Stimulated activated CD4-positive, alpha-beta T cell treated with anti-CD3 and anti-CD28 coated beads, TNF-alpha, amount 100 ng/mL, for 48 hours (primary cell): ENCODE measurements at regions not wholly inside any gene's neighbourhood (a gene's known extent, or its start where the extent isn't known, plus 50 kb on each side); places are given as distances from the start of the nearest gene placed in this dataset.
"Not testable (repeated sequence)": the region's sequence is repeated elsewhere in the genome, so short reads cannot be mapped to it uniquely, and the experiment has no call there.

Source experiments
- DNase-seq, 3 donors: peaks; one replicate each; pipeline ENCODE4 v3.0.0-alpha.2; 2020; ENCODE audit warnings: low read depth in 3 of 3

- DNase-seq = no peak
These were observed 284.5 kb downstream of the MAT2B start for GRCh38 chr5:163789870-163790269.

DNA sequence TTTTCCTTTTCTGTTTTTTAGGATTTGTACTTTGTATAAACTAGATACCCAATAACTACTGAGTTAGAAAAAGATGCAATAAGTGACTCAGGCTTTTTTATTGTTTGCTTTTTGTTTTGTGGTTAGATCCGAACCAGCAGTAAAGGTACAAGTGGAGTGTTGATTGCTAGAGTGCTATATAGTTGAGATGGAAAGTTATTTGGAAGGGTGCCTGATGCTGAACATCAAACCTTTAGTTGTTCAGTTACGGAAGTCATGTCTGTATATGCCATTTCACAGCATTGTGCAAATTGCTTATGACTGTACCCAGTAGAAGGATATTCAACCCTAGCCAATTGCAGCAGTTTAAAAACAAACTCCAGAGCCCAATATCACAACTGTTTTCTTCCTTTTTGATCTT lies 285.1 kb downstream of the MAT2B start:
- DNase-seq = no peak

DNA sequence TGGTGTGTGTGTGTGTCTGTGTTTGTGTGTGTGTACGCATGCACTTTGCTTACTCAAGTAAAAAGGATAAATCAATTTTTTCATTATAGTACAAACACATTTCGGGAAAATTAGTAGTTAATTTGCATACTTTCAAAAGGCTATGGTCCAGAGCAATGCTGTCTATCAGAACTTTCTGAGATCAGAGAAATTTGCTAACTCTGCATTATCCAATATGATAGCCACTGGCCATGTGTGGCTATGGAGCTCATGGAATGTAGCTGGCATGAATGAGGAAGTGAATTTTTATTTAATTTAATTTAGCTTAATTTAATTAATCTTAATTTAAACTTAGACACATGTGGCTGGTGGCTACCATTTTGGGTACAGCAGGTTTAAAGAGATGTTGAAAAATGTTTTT lies 289.6 kb downstream of the MAT2B start:
- DNase-seq = no peak

DNA sequence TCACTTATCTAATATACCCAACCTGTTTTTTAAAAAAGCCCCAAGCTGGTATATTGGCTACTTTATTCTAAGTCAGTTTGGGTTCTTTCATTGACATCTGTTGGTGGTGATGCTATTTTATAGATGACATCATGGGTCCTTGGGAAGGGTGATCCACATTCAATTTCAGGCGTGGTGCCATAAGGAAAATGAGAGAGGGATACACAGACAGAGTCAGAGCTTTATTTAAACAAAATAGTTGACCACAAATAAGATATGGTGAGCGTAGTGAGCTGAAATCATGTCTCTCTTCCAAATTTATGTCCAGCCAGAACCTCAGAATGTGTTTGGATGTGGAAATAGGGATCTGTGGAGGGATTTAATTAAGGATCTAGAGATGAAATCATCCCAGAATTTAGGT lies 302.4 kb downstream of the MAT2B start:
- no peak for DNase-seq

DNA sequence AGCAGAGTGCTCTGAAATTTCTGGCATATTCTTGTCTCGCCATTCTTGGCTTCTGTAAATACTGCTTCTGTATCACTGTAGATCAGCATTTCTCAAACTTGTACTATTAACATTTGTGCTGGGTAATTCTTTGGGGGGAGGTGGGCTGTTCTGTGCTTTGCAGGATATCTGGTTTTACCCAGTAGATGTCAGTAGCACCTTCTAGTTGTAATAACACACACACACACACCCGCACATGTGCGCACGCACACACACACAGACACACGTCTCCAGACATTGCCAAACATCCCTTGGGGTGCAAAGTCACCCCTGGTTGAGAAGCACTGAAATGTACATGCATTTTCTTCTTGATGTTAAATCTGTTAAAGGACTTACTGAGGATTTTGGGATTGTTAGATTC lies 304.1 kb downstream of the MAT2B start:
- no peak for DNase-seq

DNA sequence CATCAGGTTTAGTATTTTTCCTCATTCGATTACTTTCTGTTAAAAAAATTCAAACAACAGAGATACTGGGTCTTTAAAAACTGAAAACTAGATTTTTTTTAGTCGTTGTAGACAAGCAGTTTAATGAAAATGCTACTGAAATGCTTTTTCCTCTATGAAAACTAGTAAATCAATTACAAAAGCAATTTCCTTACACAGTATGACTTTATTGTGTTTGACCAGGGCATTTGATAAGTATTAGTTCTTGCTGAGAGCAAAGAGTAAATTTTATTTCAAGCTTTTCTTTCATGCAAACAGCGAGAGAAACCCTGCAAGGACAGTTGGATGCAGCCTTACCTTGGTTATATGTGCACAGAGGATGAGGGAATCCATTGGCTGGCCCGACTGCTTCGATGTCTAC lies 308.5 kb downstream of the MAT2B start:
- no peak for DNase-seq

- no peak for DNase-seq
These were observed 309.9 kb downstream of the MAT2B start for GRCh38 chr5:163815240-163815791.

DNA sequence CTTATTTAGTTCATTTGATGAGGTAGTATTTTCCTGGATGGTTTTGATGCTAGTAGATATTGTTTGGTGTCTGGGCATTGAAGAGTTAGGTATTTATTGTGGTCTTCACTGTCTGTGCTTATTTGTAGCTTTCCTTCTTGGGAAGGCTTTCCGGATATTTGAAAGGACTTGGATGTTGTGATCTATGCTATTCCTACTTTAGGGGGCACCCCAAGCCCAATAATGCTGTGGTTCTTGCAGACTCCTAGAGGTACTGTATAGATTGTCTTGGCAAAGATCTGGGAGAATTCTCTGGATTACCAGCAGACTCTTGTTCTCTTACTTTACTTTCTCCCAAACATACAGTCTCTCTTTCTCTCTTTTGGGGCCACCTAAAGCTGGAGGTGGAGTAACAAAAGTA lies 315.7 kb downstream of the MAT2B start:
- DNase-seq = no peak

GRCh38 chr5:163822548-163822947 lies 317.1 kb downstream of the MAT2B start:
- no peak for DNase-seq

GRCh38 chr5:163825661-163826060 lies 320.2 kb downstream of the MAT2B start:
- no peak for DNase-seq

- DNase-seq = no peak
These were observed 320.8 kb downstream of the MAT2B start for GRCh38 chr5:163826201-163826600.

GRCh38 chr5:163832155-163832554 lies 326.7 kb downstream of the MAT2B start:
- DNase-seq = no peak

DNA sequence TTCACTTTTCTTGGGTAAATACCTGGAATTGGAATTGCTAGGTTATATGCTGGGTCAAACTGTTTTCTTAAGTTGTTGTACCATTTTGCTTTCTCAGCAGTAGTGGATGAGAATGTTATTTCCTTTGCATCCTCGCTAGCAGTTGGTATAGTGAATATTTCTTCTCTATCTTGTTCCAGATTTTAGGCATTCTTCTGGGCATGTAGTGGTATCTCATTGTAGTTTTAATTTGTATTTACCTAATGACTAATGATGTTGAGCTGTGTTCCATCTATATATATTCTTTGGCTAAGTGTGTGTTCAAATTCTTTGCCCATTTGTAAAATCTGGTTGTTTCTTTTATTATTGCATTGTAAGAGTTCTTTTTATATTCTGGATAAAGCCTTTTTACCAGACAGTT lies 333.3 kb downstream of the MAT2B start:
- DNase-seq = no peak

GRCh38 chr5:163846512-163846911 lies 341.1 kb downstream of the MAT2B start:
- DNase-seq = no peak

DNA sequence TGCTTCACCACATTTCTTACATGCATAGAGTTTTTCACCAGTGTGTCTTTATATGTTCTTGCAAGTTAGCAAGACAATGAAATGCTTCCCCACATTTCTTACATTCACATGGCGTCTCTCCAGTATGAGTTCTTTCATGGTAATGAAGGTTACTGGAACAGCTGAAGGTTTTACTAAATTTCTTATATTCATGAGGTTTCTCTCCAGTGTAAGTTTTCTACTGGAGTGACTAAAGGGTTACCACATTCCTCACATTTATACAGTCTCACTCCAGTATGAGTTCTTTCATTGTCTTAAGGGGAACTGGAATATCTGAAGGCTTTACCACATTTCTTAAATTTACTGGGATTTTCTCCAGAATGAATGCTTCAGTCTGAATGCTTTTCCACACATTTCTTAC lies 350.3 kb downstream of the MAT2B start:
- no peak for DNase-seq

DNA sequence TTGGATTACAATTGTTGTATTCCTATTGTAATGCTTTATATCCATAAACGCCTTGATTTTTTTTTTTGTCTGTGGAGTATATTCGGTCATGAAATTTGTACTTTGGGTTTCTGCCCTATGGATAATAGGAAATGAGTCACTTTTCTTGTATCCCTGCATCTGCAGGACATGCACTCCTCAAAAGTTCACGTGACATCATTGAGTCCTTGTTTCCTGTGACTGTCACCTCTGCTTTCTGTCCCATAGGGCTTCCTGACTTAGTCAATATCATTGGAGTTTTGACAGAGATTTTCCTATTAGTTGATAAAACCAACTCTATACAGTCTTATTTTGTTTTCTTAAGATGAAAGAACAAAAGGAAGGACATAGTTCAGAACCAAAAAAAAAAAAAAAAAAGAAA lies 356.3 kb downstream of the MAT2B start:
- no peak for DNase-seq

GRCh38 chr5:163867324-163867723 lies 361.9 kb downstream of the MAT2B start:
- DNase-seq = no peak

GRCh38 chr5:163867738-163868137 lies 362.3 kb downstream of the MAT2B start:
- DNase-seq = no peak

DNA sequence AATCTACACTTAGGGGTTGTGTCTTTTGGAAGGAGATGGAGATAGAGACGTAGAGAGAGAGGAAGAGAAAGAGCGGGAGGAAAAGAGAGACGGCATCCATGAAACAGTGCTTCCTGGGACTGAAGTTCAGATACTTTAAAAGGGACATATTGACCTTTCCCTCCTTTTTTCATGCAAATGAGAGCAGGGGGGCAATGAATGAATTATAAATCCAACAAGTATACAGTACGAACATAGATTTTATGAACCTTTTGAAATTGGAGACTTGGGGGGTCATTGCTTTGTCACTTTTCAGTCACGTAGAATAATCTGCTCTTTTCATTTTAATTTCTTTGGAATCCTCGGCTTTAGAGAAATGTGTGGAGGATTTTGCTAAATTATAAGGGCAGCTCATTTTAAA lies 364.2 kb downstream of the MAT2B start:
- no peak for DNase-seq

DNA sequence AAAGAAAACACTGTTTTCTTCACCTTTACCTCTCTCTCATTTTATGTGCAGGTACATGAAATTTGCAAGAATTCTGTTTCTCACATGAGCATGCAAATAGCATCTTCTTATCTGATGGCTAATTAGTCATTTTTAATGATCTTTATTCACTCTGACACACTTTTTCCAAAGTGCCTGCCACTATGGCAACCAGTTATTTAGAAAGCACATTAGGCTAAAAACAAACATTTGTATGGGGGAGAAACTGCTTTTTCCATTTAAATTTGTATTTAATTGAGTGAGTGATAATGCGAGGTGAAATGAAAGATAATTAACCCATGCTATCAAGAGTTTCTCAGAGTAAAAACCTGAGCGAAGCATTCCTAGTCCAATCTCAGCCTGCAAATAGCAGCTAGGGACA lies 365.0 kb downstream of the MAT2B start:
- no peak for DNase-seq

DNA sequence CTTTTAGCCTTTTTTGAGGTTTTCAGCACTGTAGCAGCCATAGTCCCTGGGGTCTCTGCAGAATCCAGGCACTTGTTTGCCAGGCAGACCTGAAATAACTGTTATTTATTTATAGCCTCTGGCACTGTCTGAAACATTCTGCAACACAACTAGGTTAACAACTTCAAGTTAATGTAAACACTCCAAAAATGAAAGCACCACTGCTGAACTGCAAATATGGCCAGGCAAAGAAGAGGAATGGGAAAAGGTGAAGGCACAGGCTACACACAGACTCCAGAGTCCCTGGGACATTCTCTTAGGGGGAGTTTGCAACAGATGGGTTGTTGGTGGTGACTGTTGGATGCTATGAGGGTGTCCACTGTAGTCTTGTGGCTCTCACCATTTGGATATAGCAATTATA lies 369.0 kb downstream of the MAT2B start:
- DNase-seq = no peak

GRCh38 chr5:163874912-163875311 lies 369.5 kb downstream of the MAT2B start:
- DNase-seq = not testable (repeated sequence)

- DNase-seq = no peak
These were observed 372.4 kb downstream of the MAT2B start for GRCh38 chr5:163877865-163878264.

DNA sequence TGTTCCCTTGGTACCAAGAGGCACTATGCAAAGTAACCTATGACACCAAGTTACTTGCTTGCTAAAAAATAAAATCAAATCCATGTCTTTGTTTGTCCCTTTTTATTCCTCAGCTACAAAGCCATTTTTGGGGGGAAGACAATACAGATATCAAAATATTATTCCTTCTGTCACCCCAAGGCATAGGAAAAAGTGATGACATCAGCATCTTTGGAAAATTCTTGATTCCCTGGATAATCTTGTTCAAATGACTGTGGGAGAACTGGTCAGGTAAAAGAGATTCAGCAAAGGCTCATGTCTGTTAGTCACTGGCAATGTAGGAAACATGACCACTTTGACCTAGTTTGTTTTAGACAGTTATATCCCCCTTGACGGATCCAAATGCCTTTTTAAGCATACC lies 373.1 kb downstream of the MAT2B start:
- no peak for DNase-seq

DNA sequence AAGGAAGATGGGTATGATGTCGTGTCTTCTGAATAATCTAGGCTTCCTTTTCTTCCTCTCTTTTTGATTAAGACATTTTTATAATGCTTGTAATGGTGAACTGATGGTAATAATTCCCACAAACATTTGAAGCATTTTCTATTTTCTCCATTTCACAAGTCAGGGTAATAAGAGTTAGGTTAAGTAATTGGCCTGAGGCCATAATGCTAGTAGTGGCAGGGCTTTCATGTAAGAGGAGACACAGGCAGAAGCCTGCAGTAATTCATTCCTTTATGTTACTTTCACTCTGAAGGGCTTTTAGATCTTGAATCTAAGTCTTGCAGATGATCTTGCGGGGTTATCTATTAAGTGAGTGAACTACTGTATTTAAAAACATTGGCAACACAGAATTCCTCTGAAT lies 374.9 kb downstream of the MAT2B start:
- no peak for DNase-seq
